Stomach (tissue), 4 donors: ENCODE measurements at regions not wholly inside any gene's neighbourhood (a gene's known extent, or its start where the extent isn't known, plus 50 kb on each side); places are given as distances from the start of the nearest gene placed in this dataset.

Experiments
- CTCF ChIP-seq, 7 experiments: fragments of 450-650 bp in 4 of 7; fragments of 200-600 bp in 3 of 7; sonication (generic) in 3 of 7; IDR thresholded peaks; one replicate each; pipeline ENCODE4 v1.5.1; 2016 to 2019; ENCODE audit warnings: antibody characterized with exemption in 7 of 7, control low read depth in 2 of 7, mild to moderate bottlenecking in 1 of 7
- EP300 ChIP-seq: sonication (generic); formaldehyde crosslinking; IDR thresholded peaks from one replicate; pipeline ENCODE4 v1.6.1; 2017; ENCODE audit warnings: antibody characterized with exemption
- POLR2A ChIP-seq, 4 donors: fragments of 450-650 bp; IDR thresholded peaks; one replicate each; pipeline ENCODE4 v1.6.1; 2016; ENCODE audit warnings: antibody characterized with exemption in 4 of 4, control low read depth in 2 of 4, mild to moderate bottlenecking in 1 of 4, moderate library complexity in 1 of 4

- TF ChIP-seq EP300 (no peak), POLR2A (IDR thresholded peaks at IDR 0.05) (no peak), CTCF (IDR thresholded peaks at IDR 0.05) (no peak)
Observed at GRCh38 chr1:199071080-199071479, 432.2 kb downstream of the PTPRC start.
